Left renal pelvis (tissue), 4 donors: ENCODE measurements at regions not wholly inside any gene's neighbourhood (a gene's known extent, or its start where the extent isn't known, plus 50 kb on each side); places are given as distances from the start of the nearest gene placed in this dataset.

ENCODE experiments used
- DNase-seq, 4 donors: peaks; one replicate each; pipeline ENCODE4 v3.0.0-alpha.2; 2013; ENCODE audit warnings: low read depth in 4 of 4, low spot score in 3 of 4

GRCh38 chr13:31675440-31675953 lies 63.8 kb upstream of the RXFP2 start:
- no peak for DNase-seq

DNA sequence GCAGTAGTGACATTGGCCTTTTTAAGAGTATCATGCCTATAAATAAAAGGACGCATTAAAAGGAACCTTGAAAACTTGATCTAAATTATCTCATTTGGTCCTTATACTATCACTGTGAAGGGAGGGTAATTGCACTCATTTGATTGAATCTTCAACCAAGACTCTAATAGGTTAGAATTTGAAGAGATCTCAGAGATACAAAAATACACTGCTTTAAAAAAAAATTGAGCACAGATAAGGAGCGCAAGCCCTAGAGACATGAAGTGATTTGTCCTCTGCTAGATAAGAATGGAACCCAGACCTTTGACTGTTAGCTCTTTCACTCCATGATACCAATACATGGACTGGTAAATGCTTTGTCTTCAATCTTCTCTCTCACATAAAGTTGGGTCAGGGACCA lies 58.2 kb upstream of the RXFP2 start:
- no peak for DNase-seq

- no peak for DNase-seq
Measured at GRCh38 chr13:31684466-31684865, 54.9 kb upstream of the RXFP2 start.

DNA sequence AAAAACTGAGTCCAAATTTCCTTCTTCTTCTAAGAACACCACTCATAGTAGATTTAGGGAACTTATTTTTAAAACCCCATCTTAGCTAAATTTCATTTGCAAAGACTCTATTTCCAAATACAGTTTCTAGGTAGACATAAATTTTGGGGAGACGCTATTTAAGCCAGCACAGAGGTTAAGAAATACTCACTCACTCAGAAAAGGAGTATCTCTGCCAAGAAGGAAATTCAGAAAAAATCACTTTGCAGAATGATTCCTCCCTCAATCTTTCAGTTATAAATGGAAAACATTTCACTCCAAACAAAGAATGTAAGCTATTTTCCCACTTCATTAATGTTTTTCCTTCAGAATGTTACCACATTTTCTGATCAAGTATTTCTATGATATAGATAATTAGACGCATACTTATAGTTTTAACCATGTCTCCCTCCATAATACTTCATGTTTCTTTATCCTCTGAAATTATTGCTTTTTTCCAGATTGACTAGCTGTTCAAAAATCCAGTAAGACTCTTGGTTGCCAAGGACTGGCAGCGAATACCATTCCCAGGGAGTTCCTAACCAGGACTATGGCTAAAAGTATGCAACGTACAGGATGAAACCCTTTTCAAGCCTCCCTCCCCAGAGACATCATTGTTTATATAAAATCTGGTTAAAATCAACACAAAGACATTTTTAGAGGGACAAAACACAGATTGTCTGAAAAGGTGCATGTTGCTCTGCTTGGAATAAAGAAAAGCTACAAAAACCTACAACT lies 52.5 kb upstream of the RXFP2 start:
- no peak for DNase-seq
